ENCODE measurements at regions not wholly inside any gene's neighbourhood (a gene's known extent, or its start where the extent isn't known, plus 50 kb on each side); places are given as distances from the start of the nearest gene placed in this dataset.

GRCh38 chr5:52693836-52694235 is 93.9 kb upstream of the ITGA1 start:
- DNase-seq (ENCODE audit: low read depth in 1 of 2, low spot score in 2 of 2) (no peak), FAIRE-seq (no peak)
- H3K14ac ChIP-seq (ENCODE audit: insufficient read length) = no peak overlapping the region
- H3K27ac ChIP-seq (ENCODE audit: low read depth, low read length) = no peak overlapping the region
- no peak overlapping the region for H2BK15ac ChIP-seq (ENCODE audit: low read length)
- WGBS, 2 experiments (ENCODE audit: extremely low coverage in 1 of 2, insufficient coverage in 1 of 2, insufficient read length in 1 of 2, insufficient replicate concordance in 2 of 2, low coverage in 1 of 2, low lambda C conversion rate in 2 of 2, missing lambda C conversion rate in 1 of 2) = 93% methylated on average over 1 of the region's 1 CpG; no CpG with 5 or more reads in 1 of the 2 experiments
- no peaks in the 10 kb centered on the region for H3K27me3 ChIP-seq (replicated peaks in 1 of 4; ENCODE audit: control insufficient read depth in 3 of 4, extremely low read depth in 1 of 4, insufficient read depth in 3 of 4, low read length in 3 of 4)
- no peak overlapping the region for H2BK20ac ChIP-seq (ENCODE audit: low read length)
- ChIA-PET POLR2A (ENCODE audit: partially characterized antibody) (interaction anchor here (2.0 kb wide), 1 partner anchor 106 kb away, joined by 4 read pairs; no protein-coding TSS in a partner anchor), CTCF (ENCODE audit: partially characterized antibody) (interaction anchor here (0.5 to 3.4 kb wide), 20 partner anchors 12 to 992 kb away, joined by 3 to 15 read pairs (median 4); partner anchors contain the start of genes ITGA1 and PELO)
- no peak overlapping the region for H3K56ac ChIP-seq (replicated peaks; ENCODE audit: insufficient read length, low read depth, low read length)
- no peak overlapping the region for H3K23ac ChIP-seq (ENCODE audit: insufficient read length)
- no peak overlapping the region; a peak in 1 of 4 replicates for H3K4me2 ChIP-seq (ENCODE audit: insufficient read depth in 1 of 2, low read depth in 2 of 2, low read length in 2 of 2)
- H3K23me2 ChIP-seq (ENCODE audit: low read depth, low read length) = no peaks in the 10 kb centered on the region; the same call in 1 of the 2 replicates
- H3K18ac ChIP-seq (ENCODE audit: extremely low read depth, low read length) = no peak overlapping the region
- peaks cover 0 to 13% (median 3%) of the 10 kb centered on the region in 4 experiments; a peak in 2 of 7 replicates for H3K4me1 ChIP-seq (replicated peaks in 1 of 4; ENCODE audit: control insufficient read depth in 3 of 4, insufficient read depth in 4 of 4, low read length in 3 of 4)
- H3K36me3 ChIP-seq (ENCODE audit: control insufficient read depth in 2 of 4, insufficient read depth in 4 of 4, low read length in 3 of 4) = no peaks in the 10 kb centered on the region
- H3K79me1 ChIP-seq (ENCODE audit: low read depth, low read length) = no peaks in the 10 kb centered on the region
- no peak overlapping the region for H4K8ac ChIP-seq (ENCODE audit: extremely low read depth, insufficient read depth, low read length)
- H4K5ac ChIP-seq (ENCODE audit: insufficient read length, low read depth, low read length) = no peak overlapping the region
- H2BK5ac ChIP-seq (ENCODE audit: low read depth, low read length) = no peak overlapping the region
- no peak overlapping the region for H3K9ac ChIP-seq (replicated peaks in 1 of 4; ENCODE audit: extremely low read depth in 1 of 4, low read depth in 3 of 4, low read length in 3 of 4)
- H3K4me3 ChIP-seq (ENCODE audit: extremely low read depth in 1 of 4, insufficient read depth in 2 of 4, low read depth in 3 of 4, low read length in 4 of 4) = no peak overlapping the region
- no peak overlapping the region for H4K91ac ChIP-seq (replicated peaks; ENCODE audit: insufficient read length, low read length)
- no peak overlapping the region for H2AK5ac ChIP-seq (ENCODE audit: low read depth, low read length)
- H2BK12ac ChIP-seq (ENCODE audit: low read depth, low read length) = no peak overlapping the region
- H3K79me2 ChIP-seq (ENCODE audit: control insufficient read depth in 1 of 2, insufficient read depth in 2 of 2, low read length in 2 of 2) = no peaks in the 10 kb centered on the region
- no peak overlapping the region for H3K4ac ChIP-seq (replicated peaks; ENCODE audit: insufficient read length, low read depth, low read length)
- no peaks in the 10 kb centered on the region for H4K20me1 ChIP-seq (replicated peaks in 1 of 2; ENCODE audit: control insufficient read depth in 1 of 2, insufficient read depth in 2 of 2, low read length in 2 of 2)
- H2BK120ac ChIP-seq (replicated peaks; ENCODE audit: low read depth, low read length) = no peak overlapping the region
- H2AFZ ChIP-seq (ENCODE audit: low read length) = no peak overlapping the region
- TF ChIP-seq USF2 (IDR thresholded peaks at IDR 0.05; ENCODE audit: low read length) (no peak), EP300 (IDR thresholded peaks at IDR 0.05; ENCODE audit: borderline replicate concordance in 1 of 2, low read depth in 2 of 2, low read length in 2 of 2) (no peak)
- no peaks in the 10 kb centered on the region for H3K9me3 ChIP-seq (ENCODE audit: insufficient read depth in 2 of 2, low read depth in 1 of 2, low read length in 1 of 2)

All from H1 (cell line).